GM21367 (cell line): ENCODE measurements at regions not wholly inside any gene's neighbourhood (a gene's known extent, or its start where the extent isn't known, plus 50 kb on each side); places are given as distances from the start of the nearest gene placed in this dataset.
"Not testable (repeated sequence)": the region's sequence is repeated elsewhere in the genome, so short reads cannot be mapped to it uniquely, and the experiment has no call there.

Source experiments
- ATAC-seq: cut with Tn5 transposase; IDR thresholded peaks from one replicate; pipeline ENCODE4 v1.9.1; 2021; ENCODE audit not compliant: unreplicated experiment

DNA sequence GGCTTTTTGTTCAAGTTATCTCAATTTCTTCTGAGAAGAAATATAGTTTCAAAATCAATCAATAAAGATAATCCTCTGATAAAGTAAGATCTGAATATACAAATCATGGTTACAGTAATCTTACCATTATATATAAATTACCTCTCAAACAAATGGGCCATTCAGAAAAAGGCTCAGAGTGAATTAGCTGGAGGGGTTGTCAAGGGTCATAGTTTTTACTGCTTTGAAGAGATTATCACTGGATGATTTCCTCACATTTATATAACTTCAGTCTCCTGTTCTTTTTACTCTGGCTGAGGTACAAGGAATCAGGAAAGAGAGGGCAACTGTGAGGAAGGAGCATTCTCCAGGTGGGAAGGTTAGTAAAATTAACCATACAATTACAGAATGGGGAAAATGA lies 148.6 kb upstream of the ELL2 start:
- ATAC-seq = no peak

DNA sequence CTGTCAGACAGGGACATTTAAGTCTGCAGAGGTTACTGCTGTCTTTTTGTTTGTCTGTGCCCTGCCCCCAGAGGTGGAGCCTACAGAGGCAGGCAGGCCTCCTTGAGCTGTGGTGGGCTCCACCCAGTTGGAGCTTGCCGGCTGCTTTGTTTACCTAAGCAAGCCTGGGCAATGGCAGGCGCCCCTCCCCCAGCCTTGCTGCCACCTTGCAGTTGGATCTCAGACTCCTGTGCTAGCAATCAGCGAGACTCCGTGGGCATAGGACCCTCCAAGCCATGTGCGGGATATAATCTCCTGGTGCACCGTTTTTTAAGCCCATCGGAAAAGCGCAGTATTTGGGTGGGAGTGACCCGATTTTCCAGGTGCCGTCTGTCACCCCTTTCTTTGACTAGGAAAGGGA lies 147.0 kb upstream of the ELL2 start:
- not testable (repeated sequence) for ATAC-seq

- ATAC-seq = not testable (repeated sequence)
These were observed 142.2 kb upstream of the ELL2 start for GRCh38 chr5:96103829-96104228.

GRCh38 chr5:96101358-96102089 lies 139.9 kb upstream of the ELL2 start:
- no peak for ATAC-seq

- not testable (repeated sequence) for ATAC-seq
These were observed 135.8 kb upstream of the ELL2 start for GRCh38 chr5:96097488-96097887.

- ATAC-seq = no peak
These were observed 135.1 kb upstream of the ELL2 start for GRCh38 chr5:96096724-96097123.

DNA sequence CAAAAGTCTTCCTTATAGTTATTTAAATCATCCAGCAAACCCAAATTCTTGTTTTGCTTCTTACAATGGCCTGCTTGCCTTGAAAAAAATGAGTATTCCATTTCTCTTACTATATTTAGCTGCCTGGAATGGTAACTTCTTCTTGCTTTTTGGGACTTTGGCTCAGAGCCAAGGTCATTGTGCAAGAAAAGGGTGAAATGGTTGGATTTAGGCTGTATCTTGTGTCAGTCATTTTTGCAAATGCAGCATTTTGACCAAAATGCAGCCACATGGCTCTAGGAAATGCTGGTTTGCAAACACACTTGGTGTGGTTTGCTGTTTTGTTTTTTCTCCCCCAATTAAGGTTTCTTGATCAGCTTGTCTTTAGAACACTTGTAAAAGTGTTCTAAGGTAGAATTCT lies 133.3 kb upstream of the ELL2 start:
- ATAC-seq = no peak

DNA sequence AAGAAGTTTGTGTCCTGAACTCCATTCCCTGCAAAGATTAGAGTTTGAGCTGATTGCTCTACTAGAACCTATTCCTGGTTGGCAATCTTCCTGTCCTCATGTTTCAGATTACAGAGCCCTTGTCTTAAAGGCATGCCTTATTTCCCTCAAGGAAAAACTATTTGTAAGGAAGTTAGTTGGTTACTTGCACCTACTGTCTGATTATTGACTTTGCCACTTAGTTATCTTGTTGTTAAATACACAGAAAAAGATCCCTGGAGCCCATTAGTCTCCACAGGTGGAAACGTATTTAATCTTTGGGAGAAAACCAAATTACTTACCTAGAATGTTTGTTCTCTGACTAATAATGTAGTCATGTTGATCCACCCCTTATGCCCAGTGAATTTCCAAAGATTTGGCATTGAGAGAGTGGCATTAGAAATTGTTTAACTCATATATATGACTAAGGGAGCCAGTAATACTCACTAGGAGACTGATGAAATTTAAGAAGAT lies 132.3 kb upstream of the ELL2 start:
- ATAC-seq = no peak

DNA sequence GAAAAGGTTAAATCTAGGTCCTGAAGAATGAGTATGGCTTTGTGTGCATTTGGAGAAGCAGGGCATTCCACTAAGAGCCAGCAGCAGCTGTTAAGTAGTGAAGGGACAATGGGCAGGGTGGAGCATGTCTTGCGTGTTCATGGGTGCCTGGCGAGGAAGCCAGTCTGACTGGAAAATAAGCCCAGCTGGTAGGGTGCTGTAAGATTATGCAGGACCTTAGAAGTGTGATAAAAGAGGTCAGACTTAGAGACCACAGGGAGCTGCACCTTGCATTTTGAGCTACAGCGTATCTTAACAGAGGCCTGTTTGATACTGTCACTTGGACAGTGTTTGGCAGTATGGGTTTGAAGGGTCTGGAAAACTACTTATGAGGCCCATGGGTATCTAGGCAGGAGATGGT lies 131.7 kb upstream of the ELL2 start:
- ATAC-seq = no peak

GRCh38 chr5:96091874-96092273 lies 130.2 kb upstream of the ELL2 start:
- ATAC-seq = no peak

DNA sequence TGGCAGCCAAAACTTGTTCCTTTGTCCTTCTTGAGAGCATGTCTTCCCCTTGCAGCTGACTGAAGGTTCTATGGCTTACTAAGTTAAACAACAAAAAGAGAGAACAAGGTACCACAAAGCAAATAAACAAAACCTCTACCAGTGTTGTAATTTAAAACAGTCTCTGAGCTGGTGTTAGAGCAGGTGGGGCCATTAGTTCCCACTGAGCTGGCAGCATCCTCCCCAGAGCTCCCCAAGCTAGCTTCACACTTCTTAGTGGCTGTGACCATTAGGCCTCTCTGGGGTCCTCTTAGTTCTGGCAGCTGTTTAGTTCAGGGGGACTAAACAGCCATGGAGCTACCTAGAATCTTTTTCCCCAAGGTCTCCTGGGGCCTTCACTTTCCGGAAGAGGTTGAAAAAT lies 128.6 kb upstream of the ELL2 start:
- ATAC-seq = no peak

DNA sequence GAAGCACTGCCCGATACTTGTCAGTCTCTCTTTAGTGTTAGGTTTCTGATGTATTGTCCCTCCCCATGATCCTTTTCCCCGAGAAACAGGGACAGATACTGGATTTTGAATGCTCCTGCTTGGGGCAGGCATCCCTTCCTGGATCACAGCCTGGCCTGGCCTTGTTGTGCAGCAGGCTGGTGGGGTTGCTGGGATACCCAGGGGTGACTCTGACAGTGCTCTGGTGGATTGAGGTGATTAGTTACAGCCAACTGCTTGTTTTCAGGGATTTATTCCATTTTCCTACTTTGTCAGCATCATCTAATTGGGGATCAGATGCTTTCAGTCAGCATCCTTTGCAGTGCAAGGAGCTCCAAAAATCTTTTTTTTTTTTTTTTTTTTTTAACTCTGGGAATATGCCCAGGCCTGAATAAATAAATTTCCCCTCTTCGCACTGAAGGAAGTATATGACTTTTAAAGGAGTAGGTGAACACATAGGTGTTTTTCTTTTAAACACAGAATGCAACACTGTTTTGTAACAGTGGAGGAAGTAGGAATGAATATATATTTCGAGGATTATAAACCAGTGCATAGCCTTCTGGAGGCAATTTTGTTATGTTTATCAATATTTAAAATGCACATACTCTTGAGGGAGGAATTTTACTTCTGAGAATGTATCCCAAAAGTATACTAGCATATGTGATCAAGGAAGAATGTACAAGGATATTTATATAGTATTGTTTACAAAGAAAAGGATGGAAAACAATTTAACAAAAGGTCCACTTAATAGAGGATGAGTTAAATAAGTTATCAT lies 127.3 kb upstream of the ELL2 start:
- no peak for ATAC-seq

GRCh38 chr5:96087939-96088338 lies 126.3 kb upstream of the ELL2 start:
- no peak for ATAC-seq

DNA sequence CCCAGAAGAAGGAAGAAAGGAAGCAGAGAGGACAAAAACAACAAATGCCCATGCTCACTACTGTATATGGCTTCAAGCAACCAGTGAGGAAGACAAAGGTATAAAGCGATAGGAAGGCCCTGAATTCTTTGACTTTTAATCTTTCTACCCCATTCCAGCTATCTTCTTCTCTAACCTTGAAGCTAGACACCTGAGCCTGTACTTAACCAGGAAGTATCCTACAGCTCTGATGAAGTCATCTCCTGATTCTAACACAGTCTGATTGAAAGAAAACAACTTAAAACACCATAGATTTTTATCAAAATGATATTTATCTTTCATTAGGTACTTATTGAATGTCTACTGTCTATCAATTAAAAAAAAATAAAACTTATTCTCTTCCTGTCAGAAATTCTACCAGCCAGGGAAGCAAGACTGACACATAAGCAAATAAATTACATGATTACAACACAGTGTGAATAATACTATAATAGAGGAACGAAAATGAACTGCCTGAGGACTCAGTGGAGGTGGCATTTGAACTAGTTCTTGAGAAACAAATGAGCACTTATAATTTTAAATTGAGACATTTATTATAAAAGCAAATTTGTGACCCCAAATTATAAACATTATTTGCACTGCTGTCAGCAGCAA lies 123.3 kb upstream of the ELL2 start:
- ATAC-seq = no peak

DNA sequence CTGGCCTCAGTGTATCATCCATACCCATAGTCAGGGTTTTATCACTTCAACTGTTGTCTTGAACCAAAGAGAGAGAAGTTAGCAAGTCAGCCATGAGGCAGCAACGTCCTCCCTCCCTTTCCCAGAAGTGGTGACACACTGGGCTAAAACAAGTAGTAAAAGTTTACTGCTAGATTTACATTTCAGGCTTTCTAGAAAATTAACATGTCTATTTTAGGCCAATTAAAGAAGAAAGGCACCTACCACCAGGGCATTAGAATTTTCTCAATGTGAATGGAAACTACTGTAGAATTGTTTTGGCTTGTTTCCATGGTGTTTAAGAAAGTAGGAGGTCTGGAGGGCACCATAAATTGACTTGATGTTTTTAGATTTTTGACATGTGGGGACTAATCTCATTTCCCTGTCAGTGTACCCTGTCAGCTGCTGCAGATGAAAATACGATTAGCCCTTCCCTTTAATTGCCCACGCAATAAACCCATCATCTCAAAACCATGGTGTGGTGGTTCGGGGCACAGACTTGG lies 121.8 kb upstream of the ELL2 start:
- ATAC-seq = no peak

GRCh38 chr5:96081276-96081858 lies 119.7 kb upstream of the ELL2 start:
- ATAC-seq = no peak

DNA sequence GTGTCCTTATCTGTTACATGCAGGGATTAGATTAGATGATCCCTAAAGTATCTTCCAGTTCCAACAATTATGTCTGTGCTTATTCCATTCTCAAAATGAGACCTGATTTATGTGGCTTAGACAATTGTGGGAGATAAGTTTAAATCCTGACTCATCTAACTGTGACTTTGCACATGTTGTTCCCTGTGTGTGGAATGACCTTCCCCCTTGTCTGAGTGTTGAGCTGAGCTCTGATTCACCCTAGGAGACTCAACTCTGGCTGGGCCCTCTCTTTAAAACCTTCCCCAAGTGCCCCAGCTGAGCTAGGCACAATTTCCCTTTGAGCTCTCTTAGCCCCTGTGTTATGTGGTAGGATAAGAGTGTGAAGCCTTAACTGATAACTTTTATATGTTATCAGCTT lies 118.9 kb upstream of the ELL2 start:
- no peak for ATAC-seq

DNA sequence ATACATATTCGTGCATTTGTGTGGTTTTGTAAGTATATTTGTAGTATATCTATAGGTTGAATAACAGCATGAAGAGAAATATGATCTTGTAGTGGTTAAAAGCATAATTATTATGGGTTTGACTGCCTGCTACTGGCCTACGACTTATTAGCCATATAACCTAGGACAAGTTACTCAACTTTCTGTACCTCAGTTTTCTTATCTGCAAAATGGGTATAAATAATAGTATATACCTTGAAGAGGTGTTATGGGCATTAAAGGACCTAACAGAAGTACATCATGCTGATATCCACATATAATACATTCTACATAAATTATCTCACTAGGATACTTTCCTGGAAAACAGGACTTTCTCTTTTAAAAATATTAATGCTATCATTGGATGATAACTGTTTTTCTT lies 118.3 kb upstream of the ELL2 start:
- ATAC-seq = no peak

- no peak for ATAC-seq
These were observed 117.4 kb upstream of the ELL2 start for GRCh38 chr5:96079075-96079474.

DNA sequence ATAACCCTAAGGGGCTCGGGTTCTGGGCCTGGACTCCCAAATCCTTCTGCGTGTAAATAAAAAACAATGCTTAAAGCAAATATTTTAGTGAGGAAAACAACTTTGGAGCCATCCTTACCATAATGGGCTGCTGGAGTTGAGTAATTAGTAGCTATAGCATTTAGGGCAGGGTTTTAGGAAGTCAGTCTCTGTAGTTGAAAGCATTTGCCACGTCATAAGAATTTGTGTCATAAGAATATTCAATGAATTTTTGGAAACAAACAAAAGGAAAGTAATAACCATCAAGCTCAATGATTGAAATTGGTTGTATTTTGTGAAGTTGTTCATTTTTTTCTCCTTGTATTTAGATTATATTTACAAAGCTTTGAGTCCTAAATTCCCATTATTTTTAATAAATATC lies 114.8 kb upstream of the ELL2 start:
- no peak for ATAC-seq

DNA sequence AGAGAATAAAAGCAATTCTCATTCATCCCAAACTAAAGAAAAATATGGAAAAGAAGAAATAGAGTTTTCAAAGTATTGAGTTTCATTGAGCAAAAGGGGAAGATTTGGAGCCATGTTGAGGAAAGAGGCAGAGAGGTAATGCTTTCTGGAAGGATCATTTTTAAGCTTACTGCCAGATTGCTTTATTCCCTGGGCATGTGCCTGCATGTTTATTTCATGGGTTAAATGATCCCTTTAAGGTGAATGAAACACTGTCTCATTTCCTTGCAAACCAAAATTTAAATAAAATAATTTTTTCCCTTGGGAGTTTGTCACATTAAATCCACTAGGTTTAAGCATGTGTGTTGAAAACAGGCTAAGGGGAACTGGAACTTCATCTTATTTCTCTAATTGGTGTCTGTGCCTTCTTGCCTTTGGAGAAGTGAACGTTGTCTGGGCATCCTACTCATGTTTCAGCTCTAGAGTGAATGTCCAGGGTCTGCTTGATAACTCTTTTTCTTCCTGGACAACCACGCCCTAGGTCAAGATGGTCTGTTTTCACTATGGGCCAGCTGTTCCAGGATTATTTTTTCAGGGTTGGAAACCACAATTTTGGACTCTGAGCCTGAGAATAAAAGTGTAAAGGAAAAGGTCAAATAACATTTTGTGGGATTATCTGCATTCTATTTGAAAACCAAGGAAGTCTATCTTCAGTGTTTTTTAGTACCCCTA lies 114.1 kb upstream of the ELL2 start:
- ATAC-seq = no peak
